Duodenal mucosa (tissue), 2 donors: ENCODE measurements at regions not wholly inside any gene's neighbourhood (a gene's known extent, or its start where the extent isn't known, plus 50 kb on each side); places are given as distances from the start of the nearest gene placed in this dataset.

Experiments used
- H3K27ac ChIP-seq: one replicate; pipeline ENCODE4 v1.7.0; 2013; ENCODE audit warnings: low read depth, low read length
- H3K27me3 ChIP-seq, 2 donors: one replicate each; pipeline ENCODE4 v1.7.0; 2013; ENCODE audit warnings: low read length in 2 of 2, control low read depth in 1 of 2; ENCODE audit not compliant: insufficient read depth in 2 of 2, control insufficient read depth in 1 of 2
- H3K36me3 ChIP-seq, 2 donors: one replicate each; pipeline ENCODE4 v1.7.0; 2013; ENCODE audit warnings: low read length in 2 of 2, control low read depth in 1 of 2; ENCODE audit not compliant: insufficient read depth in 2 of 2, control insufficient read depth in 1 of 2
- H3K4me1 ChIP-seq, 2 donors: one replicate each; pipeline ENCODE4 v1.7.0; 2013; ENCODE audit warnings: low read length in 2 of 2, control low read depth in 1 of 2; ENCODE audit not compliant: insufficient read depth in 2 of 2, control insufficient read depth in 1 of 2
- H3K4me3 ChIP-seq, 2 donors: one replicate each; pipeline ENCODE4 v1.7.0; 2013; ENCODE audit warnings: low read length in 2 of 2, low read depth in 1 of 2
- H3K9ac ChIP-seq, 2 donors: one replicate each; pipeline ENCODE4 v1.7.0; 2013; ENCODE audit warnings: low read length in 2 of 2, low read depth in 1 of 2
- H3K9me3 ChIP-seq, 2 donors: one replicate each; pipeline ENCODE4 v1.7.0; 2013; ENCODE audit warnings: low read length in 2 of 2, control low read depth in 1 of 2; ENCODE audit not compliant: control insufficient read depth in 1 of 2

DNA sequence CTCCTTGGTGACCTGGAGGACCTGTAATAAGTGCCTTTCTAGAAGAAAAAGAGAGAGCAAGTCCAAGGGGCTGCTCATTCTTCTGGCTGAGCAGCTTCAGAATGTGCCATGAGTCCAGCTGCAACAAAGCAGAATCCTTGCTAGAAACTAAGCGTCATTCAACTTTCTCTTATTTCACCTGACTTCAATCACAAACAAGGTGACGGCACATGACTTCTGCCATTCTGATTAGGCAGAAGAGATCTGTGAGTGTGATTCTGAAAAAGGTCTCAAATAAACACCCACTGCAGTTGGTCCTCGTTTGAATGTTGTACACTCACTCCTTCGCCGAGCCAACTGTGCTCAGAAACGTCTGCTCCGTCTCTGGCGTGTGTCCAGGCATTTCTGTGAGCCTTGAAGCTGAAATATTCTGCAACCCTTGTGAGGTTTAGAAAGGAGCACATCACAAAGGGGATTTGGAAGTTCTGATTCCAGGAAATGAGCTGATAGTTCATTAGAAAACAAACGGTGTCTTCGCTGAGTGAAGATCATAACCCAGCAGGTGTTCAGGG, 623.8 kb upstream of the KIRREL3 start:
- Histone ChIP-seq H3K4me3 (no peak overlapping the region), H3K9ac (no peak overlapping the region), H3K36me3 (no peaks in the 10 kb centered on the region), H3K27me3 (no peaks in the 10 kb centered on the region), H3K27ac (no peak overlapping the region), H3K4me1 (no peaks in the 10 kb centered on the region), H3K9me3 (no peaks in the 10 kb centered on the region)

DNA sequence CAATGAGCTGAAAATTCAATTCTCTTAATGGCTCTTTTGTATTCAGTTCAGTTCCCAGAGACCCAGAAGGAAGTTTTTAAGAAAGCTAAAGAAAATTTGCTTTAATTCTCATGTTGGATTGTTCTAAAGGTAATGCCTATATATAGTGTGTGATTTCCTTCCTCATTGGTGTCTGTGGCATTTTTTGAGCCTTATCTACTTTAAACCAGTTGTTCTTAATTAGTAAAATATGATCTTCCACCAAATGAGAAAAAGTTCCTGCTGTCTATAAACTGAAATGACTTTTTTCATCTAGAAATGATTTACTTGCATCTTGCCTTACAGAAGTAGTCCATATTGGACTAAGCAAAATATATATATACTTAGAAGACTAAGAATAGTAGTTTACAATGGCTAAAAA, 622.1 kb upstream of the KIRREL3 start:
- H3K27ac ChIP-seq = no peak overlapping the region
- no peaks in the 10 kb centered on the region for H3K4me1 ChIP-seq
- H3K9me3 ChIP-seq = no peaks in the 10 kb centered on the region
- no peak overlapping the region for H3K4me3 ChIP-seq
- H3K27me3 ChIP-seq = no peaks in the 10 kb centered on the region
- no peaks in the 10 kb centered on the region for H3K36me3 ChIP-seq
- H3K9ac ChIP-seq = no peak overlapping the region

DNA sequence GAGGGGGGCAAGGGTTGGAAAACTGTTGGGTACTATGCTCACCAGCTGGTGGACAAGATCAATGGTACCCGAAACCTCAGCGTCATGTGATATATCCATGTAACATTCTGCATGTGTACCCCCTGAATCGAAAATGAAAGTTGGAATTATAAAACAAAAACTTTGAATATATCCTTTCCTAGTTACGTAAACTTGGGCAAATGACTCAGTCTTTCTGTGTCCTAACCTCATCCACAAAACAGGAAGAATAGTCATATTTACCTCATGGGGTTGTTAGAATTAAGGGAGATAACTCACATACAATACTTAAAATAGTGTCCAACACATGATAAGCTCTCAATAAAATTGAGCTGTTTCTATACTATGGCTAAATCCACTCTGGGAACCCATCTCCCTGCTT, 620.1 kb upstream of the KIRREL3 start:
- Histone ChIP-seq H3K27ac (no peak overlapping the region), H3K9me3 (no peaks in the 10 kb centered on the region), H3K4me3 (no peak overlapping the region), H3K36me3 (no peaks in the 10 kb centered on the region), H3K4me1 (no peaks in the 10 kb centered on the region), H3K27me3 (no peaks in the 10 kb centered on the region), H3K9ac (no peak overlapping the region)

DNA sequence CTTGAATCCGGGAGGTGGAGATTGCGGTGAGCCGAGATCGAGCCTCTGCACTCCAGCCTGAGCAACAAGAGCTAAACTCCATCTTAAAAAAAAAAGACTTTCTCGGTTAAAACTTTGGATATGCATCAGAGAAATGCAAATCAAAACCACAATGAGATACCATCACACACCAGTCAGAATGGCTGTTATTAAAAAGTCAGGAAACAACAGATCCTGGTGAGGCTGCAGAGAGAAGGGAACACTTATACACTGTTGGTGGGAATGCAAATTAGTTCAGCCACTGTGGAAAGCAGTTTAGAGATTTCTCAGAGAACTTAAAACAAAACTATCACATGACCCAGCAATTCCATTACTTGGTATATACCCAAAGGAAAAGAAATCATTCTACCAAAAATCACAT, 619.4 kb upstream of the KIRREL3 start:
- no peaks in the 10 kb centered on the region for H3K27me3 ChIP-seq
- H3K9ac ChIP-seq = no peak overlapping the region
- no peaks in the 10 kb centered on the region for H3K36me3 ChIP-seq
- H3K9me3 ChIP-seq = no peaks in the 10 kb centered on the region
- no peak overlapping the region for H3K27ac ChIP-seq
- no peak overlapping the region for H3K4me3 ChIP-seq
- H3K4me1 ChIP-seq = no peaks in the 10 kb centered on the region

DNA sequence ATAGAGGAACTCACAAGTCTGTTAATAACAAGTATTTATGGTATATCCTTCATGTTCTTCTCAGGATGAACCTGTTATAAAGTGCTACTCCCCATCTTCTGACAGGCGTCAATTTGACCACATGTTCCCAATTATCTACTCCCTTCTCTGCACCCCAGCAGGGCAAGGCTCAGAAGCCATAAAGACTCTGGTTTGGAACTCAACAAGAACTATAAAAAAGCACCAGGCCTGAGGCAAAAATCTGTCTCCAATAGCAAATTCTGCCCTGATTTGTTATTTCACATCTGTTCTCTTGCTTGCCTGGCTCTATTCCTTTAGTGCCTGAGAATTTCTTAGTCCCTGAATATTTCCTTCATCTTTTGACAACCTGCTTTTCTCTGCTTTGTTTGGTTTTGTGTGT, 618.2 kb upstream of the KIRREL3 start:
- H3K36me3 ChIP-seq = no peaks in the 10 kb centered on the region
- H3K4me3 ChIP-seq = no peak overlapping the region
- H3K27me3 ChIP-seq = no peaks in the 10 kb centered on the region
- H3K9ac ChIP-seq = no peak overlapping the region
- no peaks in the 10 kb centered on the region for H3K9me3 ChIP-seq
- H3K27ac ChIP-seq = no peak overlapping the region
- no peaks in the 10 kb centered on the region for H3K4me1 ChIP-seq

DNA sequence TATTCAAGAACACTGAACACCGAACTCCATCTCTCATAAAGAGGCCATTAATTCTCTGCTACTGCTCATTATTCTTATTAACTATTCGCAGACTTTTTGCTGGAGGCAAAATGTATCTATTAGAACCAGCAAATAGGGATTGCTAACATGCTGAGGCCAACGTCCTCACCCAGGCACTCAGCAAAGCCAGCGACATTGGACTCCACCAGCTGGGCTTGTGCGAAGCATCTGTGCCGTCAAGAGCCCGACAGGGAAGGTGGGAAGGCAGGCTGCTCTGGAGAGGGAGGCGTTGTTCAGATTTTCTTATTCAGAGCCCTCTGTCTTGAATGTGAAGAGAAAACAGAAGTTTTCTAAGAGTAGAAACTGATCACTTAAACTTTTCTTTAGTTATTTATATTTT, 615.6 kb upstream of the KIRREL3 start:
- no peak overlapping the region for H3K27ac ChIP-seq
- H3K4me1 ChIP-seq = no peaks in the 10 kb centered on the region
- H3K36me3 ChIP-seq = no peaks in the 10 kb centered on the region
- no peaks in the 10 kb centered on the region for H3K27me3 ChIP-seq
- no peak overlapping the region for H3K4me3 ChIP-seq
- H3K9me3 ChIP-seq = no peaks in the 10 kb centered on the region
- no peak overlapping the region for H3K9ac ChIP-seq

DNA sequence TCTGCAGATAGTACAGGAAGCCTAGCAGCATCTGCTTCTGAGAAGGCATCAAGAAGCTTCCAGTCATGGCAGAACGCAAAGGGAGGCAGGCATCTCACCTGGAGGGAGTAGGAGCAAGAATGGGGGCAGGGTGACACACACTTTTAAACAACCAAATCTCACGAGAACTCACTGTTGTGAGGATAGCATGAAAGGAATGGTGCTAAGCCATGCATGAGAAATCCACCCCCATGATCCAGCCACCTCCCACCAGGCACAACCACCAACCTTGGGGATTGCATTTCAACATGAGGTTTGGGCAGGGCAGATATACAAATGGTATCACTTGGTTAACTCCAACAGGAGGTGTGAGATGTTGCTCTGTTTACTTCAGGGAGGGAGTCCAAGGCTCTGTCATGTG, 612.0 kb upstream of the KIRREL3 start:
- H3K27me3 ChIP-seq = no peaks in the 10 kb centered on the region
- no peak overlapping the region for H3K27ac ChIP-seq
- H3K9me3 ChIP-seq = no peaks in the 10 kb centered on the region
- H3K9ac ChIP-seq = no peak overlapping the region
- H3K4me1 ChIP-seq = no peaks in the 10 kb centered on the region
- no peak overlapping the region for H3K4me3 ChIP-seq
- H3K36me3 ChIP-seq = no peaks in the 10 kb centered on the region

DNA sequence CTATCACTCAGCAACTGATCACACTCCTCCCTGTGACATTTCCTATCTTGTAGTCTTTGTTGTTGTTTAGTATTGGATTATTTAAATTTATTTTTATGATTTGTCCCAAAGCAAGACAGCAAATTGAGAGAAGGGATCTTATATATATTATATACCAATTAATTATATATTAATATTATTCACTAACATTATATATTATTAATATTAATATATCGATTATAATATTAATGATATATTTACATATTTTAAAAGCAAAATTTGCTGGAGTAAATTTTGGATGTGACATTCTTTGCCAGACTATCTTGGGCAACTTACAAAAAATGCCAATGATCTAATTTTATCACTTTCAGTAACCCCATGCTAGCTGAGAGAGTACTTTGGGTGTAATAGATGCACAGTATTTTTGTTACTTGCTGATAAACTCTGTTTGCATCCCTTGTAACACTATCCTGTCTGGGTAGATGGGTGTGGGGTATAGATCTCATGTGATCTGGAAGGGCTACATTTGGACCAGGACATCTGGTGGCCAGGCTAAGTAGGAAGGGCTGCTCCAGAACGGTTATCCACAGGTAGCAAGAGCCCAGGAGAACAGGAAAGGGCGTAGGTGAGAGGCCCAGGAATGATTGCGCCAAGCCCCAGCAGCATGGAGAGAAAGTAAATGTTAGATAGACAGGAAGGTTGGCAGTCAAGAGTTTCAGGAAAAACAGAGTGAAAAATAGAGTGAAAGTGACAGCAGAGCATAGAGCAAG, 608.6 kb upstream of the KIRREL3 start:
- Histone ChIP-seq H3K9ac (no peak overlapping the region), H3K36me3 (no peaks in the 10 kb centered on the region), H3K27ac (no peak overlapping the region), H3K9me3 (no peaks in the 10 kb centered on the region), H3K4me3 (no peak overlapping the region), H3K4me1 (no peaks in the 10 kb centered on the region), H3K27me3 (no peaks in the 10 kb centered on the region)

DNA sequence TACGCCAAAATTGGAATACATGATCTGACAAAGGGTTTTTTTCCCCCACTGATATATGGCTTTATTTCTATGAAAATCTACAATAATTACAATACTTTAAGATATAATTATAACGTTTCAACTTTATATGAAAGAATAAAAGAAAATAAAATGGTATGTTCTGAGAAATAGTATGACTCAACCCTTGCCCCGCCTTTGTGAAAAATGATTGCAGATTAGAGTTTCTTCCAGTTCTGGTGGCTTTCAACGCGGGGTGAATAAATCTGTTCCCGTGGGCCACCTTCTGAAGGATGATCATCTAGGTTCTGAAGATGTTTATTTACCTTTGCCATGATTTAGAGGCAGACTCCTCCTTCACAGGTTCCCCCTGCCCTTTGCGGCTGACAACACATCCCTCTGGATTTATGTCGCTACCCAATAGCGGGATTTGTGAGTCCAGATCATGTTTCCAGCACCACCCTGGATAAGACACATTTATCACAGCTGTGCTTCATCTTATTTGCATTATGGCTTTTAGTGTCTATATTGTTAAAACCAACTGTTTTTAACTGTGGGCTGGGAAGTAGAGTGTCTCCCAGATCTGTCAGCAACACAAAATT, 607.0 kb upstream of the KIRREL3 start:
- Histone ChIP-seq H3K36me3 (no peaks in the 10 kb centered on the region), H3K27ac (no peak overlapping the region), H3K9ac (no peak overlapping the region), H3K4me3 (no peak overlapping the region), H3K27me3 (no peaks in the 10 kb centered on the region), H3K4me1 (no peaks in the 10 kb centered on the region), H3K9me3 (no peaks in the 10 kb centered on the region)

DNA sequence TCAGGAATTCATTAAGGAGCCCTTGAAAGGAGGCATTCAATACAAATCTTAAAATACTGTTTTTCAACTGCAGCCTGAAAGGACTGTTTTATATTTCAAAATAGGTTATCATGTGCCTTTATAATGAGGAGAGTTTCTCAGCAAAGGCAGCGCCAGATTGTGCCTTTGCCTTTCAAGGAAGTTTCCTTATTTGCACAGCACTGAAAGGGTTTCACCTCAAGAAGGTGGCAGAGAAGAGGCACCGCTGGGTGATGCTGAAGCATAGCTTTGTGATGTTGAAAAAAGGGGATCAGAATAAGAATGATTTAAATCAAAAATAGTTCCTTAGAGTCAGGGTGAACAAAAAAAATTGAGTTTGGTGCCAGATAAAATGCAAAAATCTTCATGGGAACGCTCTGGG, 601.0 kb upstream of the KIRREL3 start:
- Histone ChIP-seq H3K4me3 (no peak overlapping the region), H3K27ac (no peak overlapping the region), H3K9ac (no peak overlapping the region), H3K36me3 (no peaks in the 10 kb centered on the region), H3K4me1 (no peaks in the 10 kb centered on the region), H3K9me3 (no peaks in the 10 kb centered on the region), H3K27me3 (no peaks in the 10 kb centered on the region)
